ENCODE measurements at regions not wholly inside any gene's neighbourhood (a gene's known extent, or its start where the extent isn't known, plus 50 kb on each side); places are given as distances from the start of the nearest gene placed in this dataset.

DNA sequence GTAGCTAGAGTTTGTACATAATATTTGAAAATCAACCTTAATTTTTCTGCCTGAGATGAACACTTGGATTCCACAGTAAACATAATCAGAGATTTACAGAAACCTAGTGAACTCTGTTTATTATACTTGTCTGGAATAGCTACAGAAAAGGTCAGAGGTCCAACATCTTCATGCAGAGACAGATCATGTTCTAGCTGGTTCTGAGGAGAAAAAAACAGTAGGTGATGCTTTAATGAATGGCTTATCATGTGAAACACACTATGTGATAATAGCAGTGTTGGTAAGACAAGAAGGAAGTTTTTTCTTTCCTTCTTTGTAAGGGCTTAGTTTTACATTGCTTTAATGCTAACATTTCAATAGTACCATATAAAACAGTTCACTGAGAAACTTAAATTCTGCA, 846.4 kb upstream of the ZEB2 start:
- no peak for TF ChIP-seq CTCF (IDR thresholded peaks at IDR 0.05)
- no peak for TF ChIP-seq POLR2A (IDR thresholded peaks at IDR 0.05)

Data from sigmoid colon (tissue), 3 donors.